ENCODE measurements at regions not wholly inside any gene's neighbourhood (a gene's known extent, or its start where the extent isn't known, plus 50 kb on each side); places are given as distances from the start of the nearest gene placed in this dataset.
A peak's percentile ranks its signal among the peaks of the same experiment; 100 is the strongest.
"Not testable (repeated sequence)": the region's sequence is repeated elsewhere in the genome, so short reads cannot be mapped to it uniquely, and the experiment has no call there.

GRCh38 chr4:45554423-45554822 lies 569.4 kb downstream of the GABRG1 start:
- H3K36me3 Mint-ChIP-seq (ENCODE audit: insufficient read depth) = no peaks in the 10 kb centered on the region
- no peaks in the 10 kb centered on the region for H3K4me1 Mint-ChIP-seq (ENCODE audit: low read depth)
- no peak overlapping the region for H3K4me3 Mint-ChIP-seq
- peaks cover 8% of the 10 kb centered on the region for H3K9me3 Mint-ChIP-seq
- no peaks in the 10 kb centered on the region for H3K27me3 Mint-ChIP-seq (ENCODE audit: low read depth)
- DNase-seq (no peak), ATAC-seq (no peak)

GRCh38 chr4:45550766-45551366 lies 573.0 kb downstream of the GABRG1 start:
- H3K9me3 Mint-ChIP-seq = peaks cover 8% of the 10 kb centered on the region
- no peak overlapping the region for H3K4me3 Mint-ChIP-seq
- ATAC-seq (no peak), DNase-seq (no peak)
- H3K36me3 Mint-ChIP-seq (ENCODE audit: insufficient read depth) = no peaks in the 10 kb centered on the region
- H3K4me1 Mint-ChIP-seq (ENCODE audit: low read depth) = no peaks in the 10 kb centered on the region
- H3K27me3 Mint-ChIP-seq (ENCODE audit: low read depth) = no peaks in the 10 kb centered on the region

- peaks cover 15% of the 10 kb centered on the region for H3K9me3 Mint-ChIP-seq
- no peaks in the 10 kb centered on the region for H3K4me1 Mint-ChIP-seq (ENCODE audit: low read depth)
- H3K36me3 Mint-ChIP-seq (ENCODE audit: insufficient read depth) = no peaks in the 10 kb centered on the region
- H3K4me3 Mint-ChIP-seq = no peak overlapping the region
- no peak for DNase-seq
- H3K27me3 Mint-ChIP-seq (ENCODE audit: low read depth) = no peaks in the 10 kb centered on the region
- no peak for ATAC-seq
These were observed 584.6 kb downstream of the GABRG1 start for GRCh38 chr4:45539142-45539814.

GRCh38 chr4:45530498-45530897 lies 593.4 kb downstream of the GABRG1 start:
- no peak overlapping the region for H3K4me3 Mint-ChIP-seq
- no peak for DNase-seq
- peaks cover 8% of the 10 kb centered on the region for H3K9me3 Mint-ChIP-seq
- no peaks in the 10 kb centered on the region for H3K36me3 Mint-ChIP-seq (ENCODE audit: insufficient read depth)
- no peaks in the 10 kb centered on the region for H3K27me3 Mint-ChIP-seq (ENCODE audit: low read depth)
- H3K4me1 Mint-ChIP-seq (ENCODE audit: low read depth) = no peaks in the 10 kb centered on the region
- peak in 1 of 2 donors; percentile 40 for ATAC-seq

- H3K36me3 Mint-ChIP-seq (ENCODE audit: insufficient read depth) = no peaks in the 10 kb centered on the region
- ATAC-seq (no peak), DNase-seq (no peak)
- H3K9me3 Mint-ChIP-seq = peaks cover 6% of the 10 kb centered on the region
- no peaks in the 10 kb centered on the region for H3K4me1 Mint-ChIP-seq (ENCODE audit: low read depth)
- no peak overlapping the region for H3K4me3 Mint-ChIP-seq
- H3K27me3 Mint-ChIP-seq (ENCODE audit: low read depth) = no peaks in the 10 kb centered on the region
These were observed 596.7 kb downstream of the GABRG1 start for GRCh38 chr4:45527160-45527559.

GRCh38 chr4:45518832-45519231 lies 605.0 kb downstream of the GABRG1 start:
- Mint-ChIP-seq H3K4me3 (no peak overlapping the region), H3K27me3 (ENCODE audit: low read depth) (no peaks in the 10 kb centered on the region)

GRCh38 chr4:45502471-45502870 lies 621.4 kb downstream of the GABRG1 start:
- Mint-ChIP-seq H3K9me3 (no peaks in the 10 kb centered on the region), H3K4me3 (no peak overlapping the region), H3K36me3 (ENCODE audit: insufficient read depth) (no peaks in the 10 kb centered on the region), H3K27me3 (ENCODE audit: low read depth) (no peaks in the 10 kb centered on the region), H3K4me1 (ENCODE audit: low read depth) (no peaks in the 10 kb centered on the region)
- no peak for DNase-seq
- ATAC-seq = no peak

More at GRCh38 chr4:45518832-45519231, 605.0 kb downstream of the GABRG1 start:
- ATAC-seq (no peak), DNase-seq (no peak)
- H3K4me1 Mint-ChIP-seq (ENCODE audit: low read depth) = no peaks in the 10 kb centered on the region
- no peaks in the 10 kb centered on the region for H3K9me3 Mint-ChIP-seq
- H3K36me3 Mint-ChIP-seq (ENCODE audit: insufficient read depth) = no peaks in the 10 kb centered on the region

GRCh38 chr4:45484740-45485139 lies 639.1 kb downstream of the GABRG1 start:
- DNase-seq = no peak
- Mint-ChIP-seq H3K4me1 (ENCODE audit: low read depth) (no peaks in the 10 kb centered on the region), H3K36me3 (ENCODE audit: insufficient read depth) (no peaks in the 10 kb centered on the region), H3K27me3 (ENCODE audit: low read depth) (no peaks in the 10 kb centered on the region), H3K9me3 (peaks cover 14% of the 10 kb centered on the region), H3K4me3 (no peak overlapping the region)
- no peak for ATAC-seq

GRCh38 chr4:45482346-45482745 lies 641.5 kb downstream of the GABRG1 start:
- Mint-ChIP-seq H3K4me1 (ENCODE audit: low read depth) (no peaks in the 10 kb centered on the region), H3K9me3 (peaks cover 14% of the 10 kb centered on the region), H3K27me3 (ENCODE audit: low read depth) (no peaks in the 10 kb centered on the region), H3K36me3 (ENCODE audit: insufficient read depth) (no peaks in the 10 kb centered on the region), H3K4me3 (no peak overlapping the region)
- DNase-seq = no peak
- no peak for ATAC-seq

GRCh38 chr4:45477311-45477733 lies 646.5 kb downstream of the GABRG1 start:
- Mint-ChIP-seq H3K4me3 (no peak overlapping the region), H3K9me3 (peaks cover 14% of the 10 kb centered on the region), H3K36me3 (ENCODE audit: insufficient read depth) (no peaks in the 10 kb centered on the region), H3K27me3 (ENCODE audit: low read depth) (no peaks in the 10 kb centered on the region), H3K4me1 (ENCODE audit: low read depth) (no peaks in the 10 kb centered on the region)
- no peak for DNase-seq
- ATAC-seq = no peak

- no peak for ATAC-seq
- Mint-ChIP-seq H3K27me3 (ENCODE audit: low read depth) (no peaks in the 10 kb centered on the region), H3K4me3 (no peak overlapping the region)
These were observed 648.3 kb downstream of the GABRG1 start for GRCh38 chr4:45475548-45475947.

GRCh38 chr4:45472490-45472889 lies 651.4 kb downstream of the GABRG1 start:
- no peak for DNase-seq
- H3K36me3 Mint-ChIP-seq (ENCODE audit: insufficient read depth) = no peaks in the 10 kb centered on the region
- H3K4me3 Mint-ChIP-seq = no peak overlapping the region
- H3K9me3 Mint-ChIP-seq = peaks cover 14% of the 10 kb centered on the region
- H3K4me1 Mint-ChIP-seq (ENCODE audit: low read depth) = no peaks in the 10 kb centered on the region
- no peak for ATAC-seq
- H3K27me3 Mint-ChIP-seq (ENCODE audit: low read depth) = no peaks in the 10 kb centered on the region

More at GRCh38 chr4:45475548-45475947, 648.3 kb downstream of the GABRG1 start:
- H3K4me1 Mint-ChIP-seq (ENCODE audit: low read depth) = no peaks in the 10 kb centered on the region
- peaks cover 14% of the 10 kb centered on the region for H3K9me3 Mint-ChIP-seq
- no peak for DNase-seq
- no peaks in the 10 kb centered on the region for H3K36me3 Mint-ChIP-seq (ENCODE audit: insufficient read depth)

- peaks cover 10% of the 10 kb centered on the region for H3K9me3 Mint-ChIP-seq
- no peaks in the 10 kb centered on the region for H3K4me1 Mint-ChIP-seq (ENCODE audit: low read depth)
- no peaks in the 10 kb centered on the region for H3K36me3 Mint-ChIP-seq (ENCODE audit: insufficient read depth)
- ATAC-seq (no peak), DNase-seq (no peak)
- no peak overlapping the region for H3K4me3 Mint-ChIP-seq
- no peaks in the 10 kb centered on the region for H3K27me3 Mint-ChIP-seq (ENCODE audit: low read depth)
These were observed 652.5 kb downstream of the GABRG1 start for GRCh38 chr4:45471335-45471734.

- no peak for ATAC-seq
- peaks cover 4% of the 10 kb centered on the region for H3K9me3 Mint-ChIP-seq
- H3K27me3 Mint-ChIP-seq (ENCODE audit: low read depth) = no peaks in the 10 kb centered on the region
- DNase-seq = no peak
- H3K36me3 Mint-ChIP-seq (ENCODE audit: insufficient read depth) = no peaks in the 10 kb centered on the region
- no peak overlapping the region for H3K4me3 Mint-ChIP-seq
- H3K4me1 Mint-ChIP-seq (ENCODE audit: low read depth) = no peaks in the 10 kb centered on the region
These were observed 656.7 kb downstream of the GABRG1 start for GRCh38 chr4:45467157-45467556.

GRCh38 chr4:45460157-45460556 lies 663.7 kb downstream of the GABRG1 start:
- not testable (repeated sequence) for H3K36me3 Mint-ChIP-seq (ENCODE audit: insufficient read depth); H3K27me3 Mint-ChIP-seq (ENCODE audit: low read depth); H3K9me3 Mint-ChIP-seq; ATAC-seq; DNase-seq; H3K4me1 Mint-ChIP-seq (ENCODE audit: low read depth); H3K4me3 Mint-ChIP-seq

Data from activated T-cell treated with anti-CD3 and anti-CD28 coated beads, Interleukin-2, amount 50 U/mL, for 4 hours (primary cell).